Liver (tissue), 3 donors: ENCODE measurements at regions not wholly inside any gene's neighbourhood (a gene's known extent, or its start where the extent isn't known, plus 50 kb on each side); places are given as distances from the start of the nearest gene placed in this dataset.

Experiments
- ATF3 ChIP-seq: IDR thresholded peaks from 2 replicates; pipeline ENCODE4 v1.6.1; 2016; ENCODE audit warnings: antibody characterized with exemption
- CTCF ChIP-seq: fragments of 150-350 bp; IDR thresholded peaks from 2 replicates; pipeline ENCODE4 v1.5.1; 2017; ENCODE audit warnings: improper control_type of control experiment, low read depth, low read length; ENCODE audit not compliant: missing input control
- EGR1 ChIP-seq, 2 donors: IDR thresholded peaks; 2 replicates each; pipeline ENCODE4 v1.6.1; 2016 to 2018; ENCODE audit warnings: antibody characterized with exemption in 2 of 2, low read depth in 2 of 2
- FOXA1 ChIP-seq: IDR thresholded peaks from 2 replicates; pipeline ENCODE4 v1.6.1; 2016; ENCODE audit warnings: antibody characterized with exemption
- JUND ChIP-seq, 2 donors: IDR thresholded peaks; 2 replicates each; pipeline ENCODE4 v1.6.1; 2016; ENCODE audit warnings: antibody characterized with exemption in 2 of 2
- MAX ChIP-seq: IDR thresholded peaks from 2 replicates; pipeline ENCODE4 v1.6.1; 2016; ENCODE audit warnings: antibody characterized with exemption
- RAD21 ChIP-seq, 2 donors: IDR thresholded peaks; 2 replicates each; pipeline ENCODE4 v1.6.1; 2016; ENCODE audit warnings: antibody characterized with exemption in 2 of 2, mild to moderate bottlenecking in 2 of 2
- REST ChIP-seq: IDR thresholded peaks from 2 replicates; pipeline ENCODE4 v1.6.1; 2016; ENCODE audit warnings: antibody characterized with exemption, mild to moderate bottlenecking
- RXRA ChIP-seq, 2 donors: IDR thresholded peaks; 2 replicates each; pipeline ENCODE4 v1.6.1; 2017 to 2018; ENCODE audit warnings: antibody characterized with exemption in 2 of 2, mild to moderate bottlenecking in 1 of 2
- SP1 ChIP-seq: IDR thresholded peaks from 2 replicates; pipeline ENCODE4 v1.6.1; 2018; ENCODE audit warnings: antibody characterized with exemption, mild to moderate bottlenecking
- TAF1 ChIP-seq: conservative IDR thresholded peaks from 2 replicates; pipeline ENCODE4 v1.6.1; 2016; ENCODE audit warnings: antibody characterized with exemption, mild to moderate bottlenecking
- YY1 ChIP-seq: IDR thresholded peaks from 2 replicates; pipeline ENCODE4 v1.6.1; 2016; ENCODE audit warnings: antibody characterized with exemption, mild to moderate bottlenecking
- ZBTB33 ChIP-seq: IDR thresholded peaks from 2 replicates; pipeline ENCODE4 v1.6.1; 2016; ENCODE audit warnings: antibody characterized with exemption
- donor health status: healthy.
- donor health status: healthy.

- no peak for TF ChIP-seq RAD21 (IDR thresholded peaks at IDR 0.05)
- TF ChIP-seq FOXA1: no peak
- no peak for TF ChIP-seq CTCF
- TF ChIP-seq TAF1: no peak
- no peak for TF ChIP-seq ATF3
- no peak for TF ChIP-seq RXRA (IDR thresholded peaks at IDR 0.05)
- no peak for TF ChIP-seq JUND (IDR thresholded peaks at IDR 0.05)
- no peak for TF ChIP-seq MAX
- TF ChIP-seq YY1: no peak
- TF ChIP-seq SP1: no peak
- no peak for TF ChIP-seq EGR1 (IDR thresholded peaks at IDR 0.05; ENCODE audit: low read depth in 2 of 2)
- no peak for TF ChIP-seq REST
- TF ChIP-seq ZBTB33: no peak
These were observed 212.2 kb upstream of the PRR16 start for GRCh38 chr5:120251898-120252297.
